SU-DHL-6 (cell line): ENCODE measurements at regions not wholly inside any gene's neighbourhood (a gene's known extent, or its start where the extent isn't known, plus 50 kb on each side); places are given as distances from the start of the nearest gene placed in this dataset.

Experiments
- CTCF ChIP-seq: fragments of 200-600 bp; sonication (generic); IDR thresholded peaks from one replicate; pipeline ENCODE4 v1.5.1; 2017; ENCODE audit warnings: antibody characterized with exemption, mild to moderate bottlenecking, low read length, moderate library complexity; ENCODE audit not compliant: insufficient read depth, poor library complexity, severe bottlenecking
- EZH2phosphoT487 ChIP-seq: fragments of 200-600 bp; sonication (generic), shearing (Covaris generic); conservative IDR thresholded peaks from 2 replicates; pipeline ENCODE4 v1.6.1; 2018; ENCODE audit warnings: mild to moderate bottlenecking, antibody characterized with exemption, low read length, moderate library complexity, mixed read lengths

- TF ChIP-seq CTCF: no peak
- no peak for TF ChIP-seq EZH2phosphoT487
These were observed 398.1 kb downstream of the GABRB3 start for GRCh38 chr15:26374806-26375205.
